ENCODE measurements at regions not wholly inside any gene's neighbourhood (a gene's known extent, or its start where the extent isn't known, plus 50 kb on each side); places are given as distances from the start of the nearest gene placed in this dataset.
"Not testable (repeated sequence)": the region's sequence is repeated elsewhere in the genome, so short reads cannot be mapped to it uniquely, and the experiment has no call there.

DNA sequence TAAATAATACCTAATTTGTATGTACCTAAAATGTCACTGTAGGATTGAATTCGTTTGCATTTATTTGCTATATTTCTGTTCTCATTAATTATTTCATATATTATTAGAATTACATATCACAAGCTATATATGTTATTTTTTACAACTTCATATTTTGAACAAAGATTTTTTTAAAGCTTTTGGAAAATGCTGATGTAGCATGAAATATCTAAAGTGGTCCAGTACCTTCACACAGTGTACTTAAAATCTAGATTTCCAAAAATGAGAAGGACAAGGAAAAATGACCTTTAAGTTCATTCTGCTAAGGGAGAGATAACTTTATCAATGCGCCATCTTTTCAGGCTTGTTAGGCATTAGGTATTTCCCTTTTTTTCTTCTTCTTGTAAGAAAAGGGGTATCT lies 71.8 kb downstream of the LARP7 start:
- no peak for DNase-seq (ENCODE audit: low spot score)

DNA sequence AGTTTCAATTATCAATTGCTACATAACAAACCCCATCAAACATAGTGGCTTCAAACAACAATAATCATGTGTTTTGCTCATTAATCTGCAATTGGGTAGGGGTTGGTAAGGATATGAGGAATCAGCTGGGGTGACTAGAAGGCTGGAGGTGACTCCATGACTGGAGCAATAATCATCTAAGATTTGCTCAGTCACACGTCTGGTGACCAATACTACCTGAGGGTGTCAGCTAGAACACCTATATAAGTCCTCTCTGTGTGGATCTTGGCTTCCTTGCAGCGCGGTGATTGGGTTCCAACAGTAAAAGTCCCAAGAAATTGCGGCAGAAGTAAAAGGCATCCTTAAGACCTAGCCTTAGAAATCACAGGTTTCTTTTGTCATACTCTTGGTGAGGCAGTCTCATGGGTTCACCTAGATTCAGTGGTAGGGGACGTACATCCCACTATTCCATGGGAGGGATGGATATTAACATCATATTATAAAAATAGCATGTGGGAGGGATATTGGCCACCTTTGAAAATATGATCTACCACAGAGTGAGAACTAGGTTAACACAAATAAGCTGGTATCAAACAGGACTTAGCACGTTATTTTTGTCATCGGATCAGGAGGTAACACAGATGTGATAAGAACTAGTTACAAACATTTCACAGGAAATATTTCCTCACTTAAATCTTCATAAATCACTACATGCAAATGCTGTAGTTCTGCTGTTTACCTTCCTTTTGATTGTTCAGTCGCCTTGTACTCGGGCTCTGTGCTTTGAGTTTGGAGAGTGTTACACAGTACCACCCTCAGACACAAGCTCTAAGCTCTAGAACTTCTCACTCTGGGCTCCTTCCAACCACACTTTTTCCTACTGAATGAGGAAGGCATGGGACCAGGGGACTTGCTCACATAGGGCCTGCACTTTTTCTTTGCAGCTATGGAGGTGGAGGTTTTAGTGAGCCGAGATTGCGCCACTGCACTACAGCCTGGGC lies 78.3 kb downstream of the LARP7 start:
- no peak for DNase-seq (ENCODE audit: low spot score)

DNA sequence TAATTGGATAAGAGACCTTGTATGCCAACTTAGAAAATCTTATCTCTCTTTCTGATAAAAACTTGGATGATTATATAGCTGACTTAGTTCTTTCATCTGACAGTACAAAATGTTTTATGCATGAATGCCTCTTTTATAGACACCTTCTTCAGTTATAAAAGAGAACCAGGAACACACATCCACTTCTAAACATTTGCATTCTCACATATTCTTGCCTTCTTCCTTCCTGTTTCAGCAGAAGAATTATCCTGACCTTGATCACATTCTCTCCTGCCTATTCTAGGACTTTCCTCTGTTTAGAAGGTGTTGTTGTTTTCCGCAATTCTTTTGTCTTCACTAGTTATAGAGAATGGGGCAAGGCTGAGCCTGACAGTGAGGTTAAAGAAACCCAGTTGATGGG lies 80.9 kb downstream of the LARP7 start:
- DNase-seq (ENCODE audit: low spot score): no peak

DNA sequence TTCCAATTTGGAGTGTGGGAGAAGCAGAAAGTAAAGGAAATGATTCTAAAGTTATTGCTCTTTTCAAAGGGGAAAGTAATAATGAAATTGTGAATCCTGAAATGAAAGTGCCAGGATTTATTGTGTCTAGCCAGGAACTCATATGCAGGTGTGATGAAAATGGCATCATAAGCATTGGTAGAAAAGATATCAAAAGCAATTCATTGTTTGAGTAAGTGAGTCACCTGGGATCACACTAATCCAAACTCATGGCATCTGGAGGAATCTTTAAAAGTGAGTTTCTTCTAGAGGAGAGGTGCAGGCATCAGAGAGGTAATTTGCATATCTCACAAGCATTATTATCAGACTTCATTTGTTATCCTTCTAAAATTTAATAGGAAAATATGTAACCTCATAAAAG lies 84.7 kb downstream of the LARP7 start:
- DNase-seq (ENCODE audit: low spot score): no peak

DNA sequence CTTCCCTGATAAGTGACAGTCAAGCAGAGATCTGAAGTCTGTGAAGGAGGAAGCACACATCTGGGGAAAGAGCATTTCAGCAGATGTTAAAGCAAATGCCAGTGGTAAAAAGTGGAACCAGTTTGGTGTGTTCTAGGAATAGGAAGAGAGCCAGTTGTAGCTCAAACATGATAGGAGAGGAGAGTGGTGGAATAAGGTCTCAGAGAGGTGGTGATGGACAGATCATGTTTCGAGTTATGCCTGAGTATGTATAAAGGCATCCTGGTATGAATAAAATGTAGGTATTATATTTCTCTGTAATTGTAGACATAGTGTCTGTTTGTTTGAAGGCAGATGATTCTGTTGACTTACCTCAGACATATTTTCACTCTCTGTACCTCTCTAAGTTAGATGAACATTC lies 89.1 kb downstream of the LARP7 start:
- DNase-seq (ENCODE audit: low spot score): no peak

DNA sequence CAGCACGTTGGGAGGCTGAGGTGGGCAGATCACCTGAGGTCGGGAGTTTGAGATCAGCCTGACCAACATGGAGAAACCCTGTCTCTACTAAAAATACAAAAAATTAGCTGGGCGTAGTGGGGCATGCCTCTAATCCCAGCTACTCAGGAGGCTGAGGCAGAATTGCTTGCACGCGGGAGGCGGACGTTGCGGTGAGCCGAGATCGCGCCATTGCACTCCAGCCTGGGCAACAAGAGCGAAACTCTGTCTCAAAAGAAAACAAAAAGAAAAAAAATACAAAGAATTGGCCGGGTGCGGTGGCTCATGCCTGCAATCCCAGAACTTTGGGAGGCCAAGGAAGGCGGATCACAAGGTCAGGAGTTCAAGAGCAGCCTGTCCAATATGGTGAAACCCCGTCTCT lies 90.8 kb downstream of the LARP7 start:
- not testable (repeated sequence) for DNase-seq (ENCODE audit: low spot score)

DNA sequence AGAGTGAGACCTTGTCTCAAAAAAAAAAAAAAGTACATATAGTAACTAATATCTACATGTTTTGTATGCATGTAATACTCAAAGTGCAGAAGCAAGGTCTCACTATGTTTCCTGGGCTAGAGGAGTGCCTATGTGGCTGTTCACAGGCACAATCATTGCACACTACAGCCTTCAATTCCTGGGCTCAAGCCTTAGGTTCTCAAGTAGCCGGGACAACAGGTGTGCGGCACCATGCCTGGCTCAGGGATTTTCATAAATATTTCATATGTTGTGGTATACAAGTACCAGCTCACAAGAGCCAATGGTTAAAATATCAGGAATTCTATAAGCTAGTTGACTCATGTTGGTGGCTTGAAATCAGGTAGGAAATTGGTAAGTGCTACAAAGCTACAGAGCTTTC lies 94.8 kb downstream of the LARP7 start:
- no peak for DNase-seq (ENCODE audit: low spot score)

DNA sequence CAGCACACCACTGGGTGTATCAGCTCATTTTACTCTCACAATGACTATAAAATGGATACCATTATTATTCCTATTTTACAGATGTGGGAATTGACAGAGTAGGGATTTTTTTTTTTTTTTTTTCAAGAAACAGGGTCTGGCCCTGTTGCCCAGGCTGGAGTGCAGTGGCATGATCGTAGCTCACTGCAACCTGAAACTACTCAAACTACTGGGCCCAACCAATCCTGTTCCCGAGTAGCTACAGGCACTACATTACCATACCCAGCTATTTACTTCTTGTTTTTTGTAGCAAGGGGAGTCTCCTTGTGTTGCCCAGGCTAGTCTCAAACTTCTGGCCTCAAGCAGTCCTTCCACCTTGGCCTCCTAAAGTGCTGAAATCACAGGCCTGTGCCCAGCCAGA lies 95.2 kb downstream of the LARP7 start:
- no peak for DNase-seq (ENCODE audit: low spot score)

DNA sequence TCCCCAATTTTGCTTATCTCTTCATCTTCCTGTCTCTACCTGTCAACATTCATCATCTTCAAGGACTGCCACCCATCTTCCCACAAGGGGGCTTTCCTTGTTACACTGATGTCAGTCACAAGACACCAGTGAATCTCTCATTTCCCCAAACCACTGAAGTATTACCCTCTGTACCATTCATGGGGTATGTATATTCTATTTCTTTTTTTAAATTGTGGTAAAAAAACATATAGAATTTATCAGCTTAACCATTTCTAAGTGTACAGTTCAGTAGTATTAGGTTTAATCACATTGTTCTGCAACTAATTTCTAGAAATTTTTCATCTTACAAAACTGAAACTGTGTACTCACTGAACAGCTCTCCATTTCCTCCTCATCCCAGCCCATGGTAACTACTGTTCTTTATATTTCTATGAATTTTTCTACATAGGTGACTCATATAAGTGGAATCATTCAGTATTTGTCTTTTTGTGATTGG lies 98.6 kb downstream of the LARP7 start:
- no peak for DNase-seq (ENCODE audit: low spot score)

DNA sequence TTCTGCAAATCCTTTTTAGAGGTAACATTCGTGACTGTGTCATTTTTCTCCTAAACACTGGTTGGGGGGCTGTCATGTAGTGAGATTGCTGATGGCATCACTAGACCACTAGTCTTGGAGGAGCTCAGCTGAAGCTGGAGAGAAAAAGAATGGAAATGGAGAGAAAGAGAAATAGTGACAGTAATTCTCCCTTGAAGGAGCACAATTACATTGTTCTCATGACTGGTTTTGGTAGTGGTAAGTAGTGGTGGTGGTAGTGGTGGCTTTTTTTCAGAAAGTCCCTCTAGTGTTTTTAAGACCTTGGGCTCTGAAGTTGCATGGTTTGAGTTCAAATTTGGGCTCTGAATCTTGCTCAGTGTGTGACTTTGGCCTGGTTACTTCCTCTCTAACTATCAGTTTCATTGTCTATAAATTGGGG lies 99.8 kb downstream of the LARP7 start:
- no peak for DNase-seq (ENCODE audit: low spot score)

DNA sequence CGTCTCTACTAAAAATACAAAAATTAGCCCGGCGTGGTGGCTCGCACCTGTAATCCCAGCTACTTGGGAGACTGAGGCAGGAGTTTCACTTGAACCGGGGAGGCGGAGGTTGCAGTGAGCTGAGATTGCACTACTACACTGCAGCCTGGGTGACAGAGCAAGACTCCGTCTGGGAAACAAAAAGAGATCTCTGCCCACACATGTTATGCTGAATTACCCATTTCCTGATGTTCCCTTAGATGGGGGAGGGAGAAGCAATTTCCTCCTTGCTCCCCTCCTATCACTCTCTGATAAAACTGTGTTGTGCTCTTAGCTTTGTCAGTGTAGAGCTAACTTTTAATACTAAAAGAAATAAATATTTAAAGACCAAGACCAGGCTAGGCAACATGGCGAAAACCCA lies 102.5 kb downstream of the LARP7 start:
- DNase-seq (ENCODE audit: low spot score): no peak

DNA sequence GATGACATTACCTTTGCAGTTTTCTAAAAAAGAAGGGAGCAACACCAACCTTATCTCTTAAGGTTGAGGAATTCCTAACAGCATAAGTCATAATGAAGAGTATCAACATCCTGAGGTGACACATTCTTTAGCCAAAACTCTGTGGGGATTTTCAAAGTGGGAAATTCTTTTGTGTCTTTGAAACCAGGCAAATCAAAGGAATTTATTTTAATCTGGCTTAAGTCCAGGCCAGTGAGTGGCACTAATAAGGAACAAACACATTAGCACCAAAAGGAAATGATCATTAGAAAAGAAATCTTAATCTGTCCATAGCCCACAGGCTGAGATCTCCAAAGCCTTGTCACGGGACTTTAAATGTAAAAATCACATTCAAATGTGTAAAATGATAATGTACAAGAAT lies 110.1 kb downstream of the LARP7 start:
- no peak for DNase-seq (ENCODE audit: low spot score)

DNA sequence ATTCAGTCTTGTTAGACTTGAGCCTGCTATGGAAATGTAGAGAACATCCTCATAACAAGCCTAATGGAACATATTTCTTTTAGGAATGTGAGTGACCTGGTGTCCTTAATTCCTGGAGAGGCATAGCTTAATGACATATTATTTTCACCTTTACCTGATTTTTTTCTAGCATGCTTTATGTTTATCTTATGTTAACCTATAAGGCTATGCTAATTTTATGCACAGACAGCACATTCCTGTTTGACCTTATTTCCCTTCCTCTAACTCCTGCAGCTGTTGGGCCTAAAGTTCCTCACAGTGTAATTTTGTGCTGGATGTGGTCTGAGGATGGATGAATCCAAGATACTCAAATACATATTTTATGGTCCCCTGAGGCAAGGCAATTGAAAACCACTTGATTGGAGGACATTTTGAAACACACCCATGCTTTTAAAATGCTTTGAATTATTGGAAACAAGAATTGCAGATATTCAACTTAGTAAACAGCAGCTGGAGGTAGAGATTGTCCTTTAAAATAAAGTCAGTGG lies 111.5 kb downstream of the LARP7 start:
- no peak for DNase-seq (ENCODE audit: low spot score)

DNA sequence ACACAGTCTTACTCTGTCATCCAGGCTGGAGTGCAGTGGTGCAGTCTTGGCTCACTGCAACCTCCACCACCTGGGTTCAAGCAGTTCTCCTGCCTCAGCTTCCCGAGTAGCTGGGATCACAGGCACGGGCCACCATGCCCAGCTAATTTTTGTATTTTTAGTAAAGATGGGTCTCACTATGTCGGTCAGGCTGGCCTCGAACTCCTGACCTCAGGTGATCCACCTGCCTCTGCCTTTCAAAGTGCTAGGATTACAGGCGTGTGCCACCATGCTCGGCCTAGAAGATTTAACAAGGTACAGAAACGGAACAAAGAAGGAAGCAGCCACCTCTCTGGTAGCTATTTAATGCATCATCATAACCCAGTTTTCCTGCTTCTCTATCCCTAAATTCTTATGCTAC lies 113.8 kb downstream of the LARP7 start:
- not testable (repeated sequence) for DNase-seq (ENCODE audit: low spot score)

DNA sequence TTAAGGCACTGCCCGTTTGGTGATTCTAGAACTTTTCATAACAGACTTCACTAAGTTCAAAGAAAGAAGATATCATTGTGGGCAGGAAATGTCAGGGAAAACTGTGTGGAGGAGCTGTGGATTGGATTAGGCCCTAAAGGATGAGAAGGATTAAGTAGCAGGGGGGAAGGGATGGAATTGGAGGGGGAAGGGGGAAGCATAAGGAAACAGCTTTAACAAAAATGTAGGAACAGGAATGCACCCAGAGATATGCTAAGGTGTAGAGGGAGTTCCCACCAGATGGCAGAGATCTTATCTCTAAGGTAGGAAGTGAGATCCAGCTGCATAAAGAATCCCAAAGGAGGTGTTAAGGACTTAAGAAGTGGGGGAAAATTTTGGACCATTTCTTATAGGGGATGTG lies 114.5 kb downstream of the LARP7 start:
- DNase-seq (ENCODE audit: low spot score): no peak

DNA sequence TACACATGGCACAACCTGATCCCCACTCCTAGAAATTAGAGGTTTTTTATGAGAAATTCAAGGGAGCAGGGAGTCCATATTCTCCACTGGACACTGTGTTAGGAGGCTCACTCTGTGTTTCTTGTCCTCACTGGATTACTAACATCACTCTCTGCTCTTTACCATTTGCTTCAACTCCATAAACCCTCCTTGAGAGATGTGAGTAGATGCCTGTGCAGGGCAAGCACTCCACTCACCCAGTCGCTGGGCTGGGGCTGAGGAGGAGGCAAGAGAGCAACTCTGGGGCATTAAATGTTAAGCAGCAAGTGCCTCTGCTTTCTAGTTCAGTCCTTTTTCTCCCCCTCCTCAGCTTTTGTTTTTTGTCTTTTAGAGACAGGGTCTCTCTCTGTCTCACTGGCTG lies 115.1 kb downstream of the LARP7 start:
- DNase-seq (ENCODE audit: low spot score): no peak

DNA sequence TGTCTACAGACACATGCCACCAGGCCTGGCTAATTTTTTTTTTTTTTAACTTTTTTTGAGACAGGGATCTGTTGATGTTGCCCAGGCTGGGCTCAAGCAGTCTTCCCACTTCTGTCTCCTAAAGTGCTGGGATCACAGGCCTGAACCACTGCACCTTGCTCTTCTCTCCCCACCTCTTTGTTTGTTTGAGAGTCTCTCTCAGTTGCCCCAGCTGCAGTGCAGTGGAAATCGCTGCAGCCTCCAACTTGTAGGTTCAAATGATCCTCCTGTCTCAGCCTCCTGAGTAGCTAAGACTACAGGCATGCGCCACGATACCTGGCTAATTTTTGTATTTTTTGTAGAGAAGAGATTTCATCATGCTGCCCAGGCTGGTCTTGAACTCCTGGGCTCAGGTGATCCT lies 115.6 kb downstream of the LARP7 start:
- no peak for DNase-seq (ENCODE audit: low spot score)

DNA sequence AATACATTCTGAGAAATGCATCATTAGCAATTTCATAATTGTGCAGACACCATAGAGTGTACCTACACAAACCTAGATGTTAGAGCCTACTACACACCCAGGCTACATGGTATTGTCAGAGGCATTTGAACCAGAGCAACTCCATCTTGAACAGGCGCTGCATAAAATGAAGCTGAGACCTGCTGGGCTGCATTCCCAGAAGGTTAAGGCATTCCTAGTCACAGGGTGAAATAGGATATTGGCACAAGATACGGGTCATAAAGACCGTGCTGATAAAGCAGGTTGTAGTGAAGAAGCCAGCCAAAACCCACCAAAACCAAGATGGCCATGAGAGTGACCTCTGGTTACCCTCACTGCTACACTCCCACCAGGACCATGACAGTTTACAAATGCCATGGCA lies 116.4 kb downstream of the LARP7 start:
- DNase-seq (ENCODE audit: low spot score): no peak

DNA sequence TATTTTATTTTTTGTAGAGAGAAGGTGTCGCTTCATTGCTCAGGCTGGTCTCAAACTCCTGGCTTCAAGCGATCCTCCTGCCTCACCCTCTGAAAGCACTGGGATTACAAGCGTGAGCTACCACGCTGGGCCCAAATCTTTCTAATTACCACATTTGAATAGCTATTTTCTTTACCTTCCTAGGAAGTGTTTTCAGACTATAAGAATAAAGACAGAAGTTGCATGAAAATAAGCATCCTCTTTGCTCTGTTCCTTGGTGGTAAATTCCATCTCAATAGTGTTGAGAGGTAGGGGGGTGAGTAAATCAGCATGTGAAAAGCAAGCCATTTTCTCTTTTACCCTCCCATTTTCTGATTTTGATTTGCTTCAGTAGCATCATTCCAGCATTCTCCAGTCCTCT lies 122.4 kb downstream of the LARP7 start:
- DNase-seq (ENCODE audit: low spot score): no peak

DNA sequence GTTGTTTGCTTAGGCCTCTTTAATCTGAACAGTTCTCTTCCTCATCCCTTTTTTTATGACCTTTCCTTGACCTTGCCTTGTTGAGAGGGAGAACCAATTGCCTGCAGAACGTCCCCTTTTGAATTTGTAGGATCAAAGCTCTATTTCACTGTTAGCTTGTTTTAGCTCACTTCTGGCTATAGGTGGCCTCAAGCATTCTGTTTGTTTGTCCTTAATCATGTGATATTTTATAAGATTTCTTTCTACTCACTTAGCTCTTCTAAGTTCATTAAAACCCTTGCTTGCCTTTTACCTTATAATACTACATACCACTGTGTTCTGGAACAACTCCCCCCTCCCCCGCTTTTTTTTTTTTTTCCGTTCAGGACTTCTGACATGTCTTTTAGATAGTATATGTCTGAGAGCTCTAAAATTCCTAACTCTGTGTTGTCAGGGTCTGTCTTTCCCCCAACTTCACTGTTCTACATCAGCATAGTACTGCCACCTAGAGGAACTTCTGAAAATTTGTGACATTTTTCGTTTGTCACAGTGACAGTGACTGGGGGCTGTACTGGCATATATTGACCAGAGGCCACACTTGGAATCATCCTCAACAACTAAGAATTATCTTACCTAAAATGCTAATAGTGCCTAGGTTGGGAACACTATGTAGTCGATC lies 128.5 kb downstream of the LARP7 start:
- DNase-seq (ENCODE audit: low spot score): peak; percentile 55

DNA sequence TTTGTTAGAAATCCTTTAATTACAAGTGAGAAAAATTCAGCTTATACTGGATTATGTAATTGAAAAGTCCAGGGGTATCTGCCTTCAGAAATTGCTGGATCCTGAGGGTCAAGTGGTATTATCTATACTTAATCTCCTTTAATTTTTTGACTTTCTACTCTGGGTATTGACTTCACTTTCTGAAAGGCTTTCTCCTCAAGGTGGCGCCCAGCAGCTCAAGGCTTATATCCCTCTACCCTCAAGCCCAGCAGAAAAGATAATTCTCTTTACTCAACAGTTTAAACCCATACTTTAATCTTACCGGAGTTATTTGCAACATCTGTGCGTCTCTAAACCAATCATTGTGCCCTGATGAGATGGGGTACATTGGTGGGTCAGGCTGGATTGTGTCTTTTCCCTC lies 129.5 kb downstream of the LARP7 start:
- peak; percentile 51 for DNase-seq (ENCODE audit: low spot score)

DNA sequence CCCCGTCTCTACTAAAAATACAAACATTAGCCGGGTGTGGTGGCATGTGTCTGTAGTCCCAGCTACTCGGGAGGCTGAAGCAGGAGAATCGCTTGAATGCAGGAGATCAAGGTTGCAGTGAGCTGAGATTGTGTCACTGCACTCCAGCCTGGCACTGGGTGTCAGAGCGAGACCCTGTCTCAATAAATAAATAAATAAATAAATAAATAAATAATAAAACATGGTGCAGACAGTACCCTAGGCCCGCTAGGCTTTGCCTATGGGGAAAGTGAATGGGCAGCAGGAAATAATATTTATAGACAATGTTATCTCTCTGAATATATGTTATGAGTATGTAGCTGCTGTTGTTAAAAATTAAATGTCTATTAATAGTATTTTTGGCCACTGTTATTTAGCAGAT lies 130.4 kb downstream of the LARP7 start:
- no peak for DNase-seq (ENCODE audit: low spot score)

DNA sequence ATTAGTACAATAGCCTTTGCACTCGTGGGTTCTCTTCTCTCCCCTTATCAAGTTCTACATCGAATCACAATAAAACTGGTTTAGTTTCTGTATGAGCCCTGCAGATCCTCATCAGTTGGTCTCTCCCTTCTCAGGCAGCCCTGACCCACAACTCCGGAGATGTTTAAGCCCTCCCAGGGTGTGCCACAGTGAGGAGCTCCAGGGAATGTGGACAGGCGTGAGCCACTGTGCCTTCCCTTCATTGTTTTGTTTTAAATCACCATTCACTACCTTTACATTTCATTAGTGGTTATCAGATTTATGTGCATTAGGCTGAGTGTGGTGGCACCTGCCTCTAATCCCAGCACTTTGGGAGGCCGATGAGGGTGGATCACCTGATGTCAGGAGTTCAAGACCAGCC lies 133.2 kb downstream of the LARP7 start:
- no peak for DNase-seq (ENCODE audit: low spot score)
